Ascending aorta (tissue), 2 donors: ENCODE measurements at regions not wholly inside any gene's neighbourhood (a gene's known extent, or its start where the extent isn't known, plus 50 kb on each side); places are given as distances from the start of the nearest gene placed in this dataset.

Experiments
- DNase-seq, 2 donors: peaks; one replicate each; pipeline ENCODE4 v3.0.0-alpha.2; 2019; ENCODE audit warnings: low spot score in 2 of 2
- H3K27ac ChIP-seq, 2 donors: fragments of 200-600 bp; sonication (generic); one replicate each; pipeline ENCODE4 v1.5.1; 2016 to 2017; ENCODE audit warnings: mild to moderate bottlenecking in 1 of 2
- H3K27me3 ChIP-seq: fragments of 200-600 bp; sonication (generic); one replicate; pipeline ENCODE4 v1.5.1; 2017
- H3K36me3 ChIP-seq, 2 donors: fragments of 200-600 bp; sonication (generic); one replicate each; pipeline ENCODE4 v1.5.1; 2016
- H3K4me1 ChIP-seq, 2 donors: fragments of 200-600 bp; sonication (generic); one replicate each; pipeline ENCODE4 v1.5.1; 2016 to 2017; ENCODE audit warnings: mild to moderate bottlenecking in 1 of 2
- H3K4me3 ChIP-seq, 2 donors: fragments of 200-600 bp; sonication (generic); one replicate each; pipeline ENCODE4 v1.5.1; 2016 to 2017; ENCODE audit warnings: mild to moderate bottlenecking in 1 of 2
- H3K9me3 ChIP-seq, 2 donors: fragments of 200-600 bp; sonication (generic); one replicate each; pipeline ENCODE4 v1.5.1; 2016
- intact Hi-C: fragments of 100-400 bp; cut with DNase I; formaldehyde crosslinking; loops from one replicate; pipeline ENCODE4 v1.15.1; 2023
- TF ChIP-seq, protein P1 (sequence below), 3 experiments: fragments of 200-600 bp in 2 of 3; fragments of 450-650 bp in 1 of 3; sonication (generic) in 2 of 3; IDR thresholded peaks; one replicate each; pipeline ENCODE4 v1.5.1; 2016 to 2019; ENCODE audit warnings: antibody characterized with exemption in 3 of 3, mild to moderate bottlenecking in 1 of 3, moderate library complexity in 1 of 3

DNA sequence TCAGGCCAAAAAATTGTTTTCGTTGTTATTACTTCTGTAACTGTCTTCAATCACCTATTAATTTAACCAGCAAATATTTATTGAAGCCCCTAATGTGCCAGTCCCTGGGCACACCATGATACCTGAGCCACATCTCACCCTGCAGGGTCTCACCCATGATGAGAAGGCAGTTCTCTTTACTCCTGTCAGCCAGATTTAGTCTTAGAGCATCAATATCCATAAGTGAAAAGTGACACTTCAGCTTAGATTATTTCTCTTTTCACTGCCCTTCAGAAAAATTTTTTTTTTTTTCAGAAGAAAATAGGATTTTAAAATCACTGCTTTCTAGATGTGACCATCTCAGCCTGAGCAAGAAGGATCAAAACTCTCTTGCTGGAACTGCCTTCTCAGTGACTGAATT is 258.6 kb upstream of the NFE2L3 start:
- Histone ChIP-seq H3K4me1 (no peaks in the 10 kb centered on the region), H3K27me3 (peaks cover 7% of the 10 kb centered on the region)
- no peak for DNase-seq

DNA sequence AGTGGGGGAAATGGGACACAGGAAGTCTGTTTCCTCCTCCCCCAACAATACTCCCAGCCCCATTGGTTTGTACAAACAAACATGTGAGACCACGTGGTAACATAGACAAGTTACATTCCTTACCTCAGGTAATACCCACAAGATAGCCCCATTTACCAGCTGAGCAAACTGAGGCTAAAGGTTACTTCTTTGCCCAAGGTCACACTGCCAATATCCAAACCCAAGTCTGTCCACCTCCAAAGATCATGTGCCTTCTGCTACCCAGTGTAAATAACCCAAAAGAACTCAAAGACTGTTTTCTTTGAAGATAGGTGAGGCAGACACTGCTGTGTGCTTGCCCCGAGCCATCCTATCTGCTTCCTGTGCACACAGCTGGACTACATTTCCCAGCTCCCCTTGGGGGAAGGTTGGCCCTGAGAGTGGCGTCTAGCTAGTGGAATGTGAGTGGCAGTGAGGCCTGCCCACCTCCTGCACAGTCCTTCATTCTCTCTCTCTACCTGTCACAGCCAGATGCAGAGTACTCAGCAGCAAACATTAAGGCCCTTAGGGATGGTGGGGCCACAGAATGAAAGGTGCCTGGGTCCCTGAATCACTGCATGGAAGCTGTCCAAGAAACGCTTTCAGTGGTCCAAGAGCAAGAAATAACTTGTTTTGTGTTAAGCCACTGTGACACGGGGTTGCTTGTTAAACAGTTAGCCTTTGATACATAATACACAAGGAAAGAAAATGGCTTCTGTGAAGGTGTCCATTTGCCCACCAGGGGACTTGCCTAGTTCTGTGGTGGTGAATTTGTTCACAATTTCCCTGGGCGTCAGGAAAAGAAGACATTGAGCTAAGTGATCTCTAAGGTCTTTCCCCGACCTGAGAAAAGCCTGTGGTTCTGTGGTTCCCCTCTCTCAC is 257.7 kb upstream of the NFE2L3 start:
- TF ChIP-seq, protein P1, sequence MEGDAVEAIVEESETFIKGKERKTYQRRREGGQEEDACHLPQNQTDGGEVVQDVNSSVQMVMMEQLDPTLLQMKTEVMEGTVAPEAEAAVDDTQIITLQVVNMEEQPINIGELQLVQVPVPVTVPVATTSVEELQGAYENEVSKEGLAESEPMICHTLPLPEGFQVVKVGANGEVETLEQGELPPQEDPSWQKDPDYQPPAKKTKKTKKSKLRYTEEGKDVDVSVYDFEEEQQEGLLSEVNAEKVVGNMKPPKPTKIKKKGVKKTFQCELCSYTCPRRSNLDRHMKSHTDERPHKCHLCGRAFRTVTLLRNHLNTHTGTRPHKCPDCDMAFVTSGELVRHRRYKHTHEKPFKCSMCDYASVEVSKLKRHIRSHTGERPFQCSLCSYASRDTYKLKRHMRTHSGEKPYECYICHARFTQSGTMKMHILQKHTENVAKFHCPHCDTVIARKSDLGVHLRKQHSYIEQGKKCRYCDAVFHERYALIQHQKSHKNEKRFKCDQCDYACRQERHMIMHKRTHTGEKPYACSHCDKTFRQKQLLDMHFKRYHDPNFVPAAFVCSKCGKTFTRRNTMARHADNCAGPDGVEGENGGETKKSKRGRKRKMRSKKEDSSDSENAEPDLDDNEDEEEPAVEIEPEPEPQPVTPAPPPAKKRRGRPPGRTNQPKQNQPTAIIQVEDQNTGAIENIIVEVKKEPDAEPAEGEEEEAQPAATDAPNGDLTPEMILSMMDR (IDR thresholded peaks at IDR 0.05) = no peak
- Histone ChIP-seq H3K4me3 (no peak overlapping the region), H3K4me1 (no peaks in the 10 kb centered on the region), H3K27me3 (peaks cover 7% of the 10 kb centered on the region), H3K9me3 (no peaks in the 10 kb centered on the region), H3K36me3 (no peaks in the 10 kb centered on the region), H3K27ac (no peak overlapping the region)
- intact Hi-C loops = loop anchor here (10.0 kb wide), 3 partner anchors 311 to 1271 kb away; partner anchors contain the start of genes CBX3, HNRNPA2B1 and HOXA9
- no peak for DNase-seq

More for the DNA sequence above, 258.6 kb upstream of the NFE2L3 start:
- TF ChIP-seq, protein P1 (IDR thresholded peaks at IDR 0.05) = no peak
- no peaks in the 10 kb centered on the region for H3K36me3 ChIP-seq
- peak overlapping the region; percentile 41 to 53 for H3K4me3 ChIP-seq
- no peaks in the 10 kb centered on the region for H3K9me3 ChIP-seq
- H3K27ac ChIP-seq = no peak overlapping the region
- intact Hi-C loops = loop anchor here (10.0 kb wide), 3 partner anchors 311 to 1271 kb away; partner anchors contain the start of genes CBX3, HNRNPA2B1 and HOXA9

DNA sequence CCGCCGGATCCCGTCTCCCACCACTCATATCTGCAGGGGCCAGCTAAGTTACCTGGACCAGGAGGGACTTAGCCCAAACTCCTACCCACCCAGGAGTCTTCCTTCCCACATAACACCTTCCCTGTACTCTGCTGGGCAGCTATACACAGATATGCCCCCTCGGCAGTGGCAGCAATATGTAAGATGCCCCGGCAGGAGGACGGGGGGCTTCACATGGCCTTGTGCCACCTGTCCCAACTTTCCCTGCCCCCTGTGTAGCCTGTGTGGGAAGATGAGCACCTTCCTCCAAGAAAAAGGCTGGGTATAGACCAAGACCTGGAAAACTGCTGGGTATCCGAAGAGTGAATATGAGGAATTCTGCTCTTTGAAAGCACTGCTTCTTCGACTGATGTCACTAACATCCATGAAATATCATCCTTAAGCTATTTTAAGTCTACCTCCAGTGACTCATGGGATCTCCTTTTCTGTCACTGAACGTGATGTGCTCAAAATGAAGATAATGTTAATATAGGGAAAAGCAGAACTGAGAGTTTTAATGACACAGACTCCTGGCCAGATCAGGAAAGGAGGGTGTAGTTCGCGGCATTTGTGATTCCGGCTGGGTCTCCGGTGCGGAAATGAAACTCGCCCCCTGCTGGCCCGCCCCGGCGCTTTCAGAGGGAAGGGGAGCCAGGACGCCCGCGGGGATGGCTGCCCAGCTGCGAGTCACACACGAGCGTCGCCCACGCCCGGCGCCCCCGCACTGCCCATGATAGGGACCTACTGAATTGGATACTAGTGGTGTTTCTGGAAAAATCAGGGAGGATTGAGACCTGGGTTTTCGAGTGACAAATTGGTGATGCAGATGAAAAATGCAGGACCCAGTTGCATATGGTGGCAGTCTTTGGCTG is 256.9 kb upstream of the NFE2L3 start:
- Histone ChIP-seq H3K4me1 (no peaks in the 10 kb centered on the region), H3K4me3 (peak overlapping the region in 1 of 2 donors; percentile 29), H3K27ac (no peak overlapping the region), H3K36me3 (no peaks in the 10 kb centered on the region), H3K9me3 (no peaks in the 10 kb centered on the region), H3K27me3 (peaks cover 7% of the 10 kb centered on the region)
- DNase-seq = peak in 1 of 2 donors; percentile 84
- intact Hi-C loops = loop anchor here (10.0 kb wide), 3 partner anchors 310 to 1270 kb away; partner anchors contain the start of genes CBX3, HNRNPA2B1 and HOXA9
- TF ChIP-seq, protein P1 (IDR thresholded peaks at IDR 0.05) = peak; percentile 13 to 64 (median 59)

DNA sequence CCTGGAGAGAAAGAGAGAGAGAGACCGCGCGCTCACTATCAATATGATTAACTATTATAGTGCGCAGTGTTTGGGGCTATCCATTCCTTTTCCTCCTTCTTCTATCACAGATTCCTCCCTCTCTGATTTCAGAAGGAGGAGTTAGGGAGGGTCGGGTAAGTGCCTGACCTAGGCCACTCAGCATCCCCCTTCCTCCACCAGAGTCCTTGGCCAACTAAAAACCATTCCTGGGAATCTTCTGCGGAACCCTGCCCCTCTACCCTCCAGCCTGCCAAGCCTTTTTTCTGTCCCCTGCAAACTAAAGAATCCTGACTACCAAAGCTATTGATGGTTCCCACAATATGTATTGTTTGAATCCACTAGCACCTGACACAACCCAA is 256.2 kb upstream of the NFE2L3 start:
- intact Hi-C loops = loop anchor here (10.0 kb wide), 3 partner anchors 309 to 1269 kb away; partner anchors contain the start of genes CBX3, HNRNPA2B1 and HOXA9
- no peak for DNase-seq
- H3K27ac ChIP-seq = no peak overlapping the region
- H3K9me3 ChIP-seq = no peaks in the 10 kb centered on the region
- peaks cover 7% of the 10 kb centered on the region for H3K27me3 ChIP-seq
- H3K4me3 ChIP-seq = peak overlapping the region in 1 of 2 donors; percentile 29
- TF ChIP-seq, protein P1 (IDR thresholded peaks at IDR 0.05) = no peak
- H3K36me3 ChIP-seq = no peaks in the 10 kb centered on the region
- H3K4me1 ChIP-seq = no peaks in the 10 kb centered on the region

DNA sequence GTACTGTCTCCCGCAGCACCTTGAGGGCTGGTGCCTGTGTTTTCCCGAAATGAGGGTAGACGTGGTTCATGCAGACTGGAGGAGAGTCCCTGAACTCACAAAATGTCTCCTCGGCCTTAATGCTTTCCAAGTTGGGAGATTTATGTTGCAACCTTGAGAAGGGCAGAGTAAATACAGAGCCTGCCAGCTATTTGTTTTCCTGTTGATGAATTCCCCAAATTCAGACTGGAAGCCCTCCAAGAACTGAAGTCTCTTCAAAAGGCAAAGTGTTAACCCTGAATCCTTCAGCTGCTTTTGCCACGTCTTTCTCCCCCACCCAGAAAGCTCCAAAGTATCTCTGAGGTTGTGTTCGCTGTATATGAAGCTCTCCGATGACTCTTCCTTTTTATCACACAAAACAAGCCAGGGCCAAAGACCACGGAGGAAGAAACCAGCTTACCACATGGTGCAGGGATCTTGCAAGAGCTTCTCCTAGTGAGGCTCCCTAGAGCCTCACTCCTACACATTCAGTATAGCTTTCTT is 254.7 kb upstream of the NFE2L3 start:
- TF ChIP-seq, protein P1 (IDR thresholded peaks at IDR 0.05) = no peak
- no peaks in the 10 kb centered on the region for H3K4me1 ChIP-seq
- intact Hi-C loops = loop anchor here (10.0 kb wide), 3 partner anchors 307 to 1267 kb away; partner anchors contain the start of genes CBX3, HNRNPA2B1 and HOXA9
- H3K27ac ChIP-seq = no peak overlapping the region
- H3K27me3 ChIP-seq = peaks cover 7% of the 10 kb centered on the region
- no peak for DNase-seq
- H3K9me3 ChIP-seq = no peaks in the 10 kb centered on the region
- no peak overlapping the region for H3K4me3 ChIP-seq
- no peaks in the 10 kb centered on the region for H3K36me3 ChIP-seq
